ENCODE measurements at regions not wholly inside any gene's neighbourhood (a gene's known extent, or its start where the extent isn't known, plus 50 kb on each side); places are given as distances from the start of the nearest gene placed in this dataset.
A peak's percentile ranks its signal among the peaks of the same experiment; 100 is the strongest.

DNA sequence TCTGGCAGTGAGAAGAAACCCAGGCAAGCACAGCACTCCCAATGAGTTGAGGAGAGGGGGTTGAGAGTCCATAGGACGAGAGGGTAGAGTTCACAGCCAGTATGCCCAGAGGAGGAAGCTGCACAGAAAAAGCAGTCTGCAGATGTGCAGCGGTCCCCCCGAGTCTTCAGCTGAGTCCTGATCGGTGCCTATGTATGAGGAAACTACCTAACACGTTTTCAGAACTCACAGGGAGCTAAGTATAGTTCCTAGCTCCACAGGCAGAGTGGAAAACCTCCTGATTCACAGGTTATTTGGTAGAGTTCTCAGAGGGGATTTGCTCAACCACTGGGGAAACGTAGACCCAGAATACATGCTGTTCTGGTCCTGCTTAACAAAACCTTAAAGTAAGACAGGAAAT, 271.3 kb upstream of the CNTNAP2 start:
- peak overlapping the region; percentile 49 for H3K4me3 ChIP-seq (ENCODE audit: low read length)
- H3K36me3 ChIP-seq (ENCODE audit: control insufficient read depth, low read length) = no peaks in the 10 kb centered on the region
- peaks cover 12% of the 10 kb centered on the region; the same call in 1 of the 2 replicates for H3F3A ChIP-seq (ENCODE audit: control insufficient read depth, insufficient read depth)
- no peak for TF ChIP-seq CTCF (IDR thresholded peaks at IDR 0.05; ENCODE audit: low read depth, low read length, poor library complexity, severe bottlenecking)
- TF ChIP-seq EZH2phosphoT487 (IDR thresholded peaks at IDR 0.05; ENCODE audit: borderline replicate concordance, low read length) = no peak
- H3K9me3 ChIP-seq (ENCODE audit: control insufficient read depth, insufficient read depth, low read length) = no peaks in the 10 kb centered on the region
- peak overlapping the region; percentile 66 for H3K4me2 ChIP-seq (ENCODE audit: low read length)
- no peaks in the 10 kb centered on the region for H3K79me2 ChIP-seq (ENCODE audit: control insufficient read depth, low read length)
- peak overlapping the region; percentile 72 for H3K27ac ChIP-seq (ENCODE audit: low read depth, low read length)
- no peaks in the 10 kb centered on the region for H4K20me1 ChIP-seq (ENCODE audit: control insufficient read depth, insufficient read depth, low read depth, low read length)
- H3K9me2 ChIP-seq (replicated peaks; ENCODE audit: control insufficient read depth, low read length) = no peaks in the 10 kb centered on the region
- no peaks in the 10 kb centered on the region for H3K27me3 ChIP-seq (ENCODE audit: control insufficient read depth, low read length)
- H3K4me1 ChIP-seq (ENCODE audit: control insufficient read depth, low read length) = peaks cover 47% of the 10 kb centered on the region

DNA sequence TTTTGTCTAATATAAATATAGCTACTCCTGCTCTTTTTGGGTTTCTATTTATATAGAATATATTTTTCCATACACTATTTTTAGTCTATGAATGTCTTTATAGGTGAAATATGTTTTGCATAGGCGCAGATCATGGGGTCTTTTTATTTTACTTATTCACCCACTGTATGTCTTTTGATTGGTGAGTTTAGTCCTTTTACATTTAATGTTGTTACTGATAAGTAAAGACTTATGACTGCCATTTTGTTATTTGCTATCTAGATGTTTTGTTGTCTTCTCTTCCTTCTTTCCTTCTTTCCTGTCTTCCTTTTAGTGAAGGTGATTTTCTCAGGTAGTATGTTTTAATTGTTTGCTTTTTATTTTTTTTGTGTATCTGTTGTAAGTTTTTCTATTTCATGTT, 276.8 kb upstream of the CNTNAP2 start:
- no peak overlapping the region for H3K4me3 ChIP-seq (ENCODE audit: low read length)
- H3K79me2 ChIP-seq (ENCODE audit: control insufficient read depth, low read length) = no peaks in the 10 kb centered on the region
- peaks cover 20% of the 10 kb centered on the region for H3K4me1 ChIP-seq (ENCODE audit: control insufficient read depth, low read length)
- no peak overlapping the region for H3K27ac ChIP-seq (ENCODE audit: low read depth, low read length)
- H3K9me3 ChIP-seq (ENCODE audit: control insufficient read depth, insufficient read depth, low read length) = no peaks in the 10 kb centered on the region
- H3K27me3 ChIP-seq (ENCODE audit: control insufficient read depth, low read length) = no peaks in the 10 kb centered on the region
- H3F3A ChIP-seq (ENCODE audit: control insufficient read depth, insufficient read depth) = no peaks in the 10 kb centered on the region
- no peaks in the 10 kb centered on the region for H4K20me1 ChIP-seq (ENCODE audit: control insufficient read depth, insufficient read depth, low read depth, low read length)
- H3K9me2 ChIP-seq (replicated peaks; ENCODE audit: control insufficient read depth, low read length) = no peaks in the 10 kb centered on the region
- H3K4me2 ChIP-seq (ENCODE audit: low read length) = no peak overlapping the region
- H3K36me3 ChIP-seq (ENCODE audit: control insufficient read depth, low read length) = no peaks in the 10 kb centered on the region
- TF ChIP-seq EZH2phosphoT487 (IDR thresholded peaks at IDR 0.05; ENCODE audit: borderline replicate concordance, low read length) (no peak), CTCF (IDR thresholded peaks at IDR 0.05; ENCODE audit: low read depth, low read length, poor library complexity, severe bottlenecking) (no peak)

DNA sequence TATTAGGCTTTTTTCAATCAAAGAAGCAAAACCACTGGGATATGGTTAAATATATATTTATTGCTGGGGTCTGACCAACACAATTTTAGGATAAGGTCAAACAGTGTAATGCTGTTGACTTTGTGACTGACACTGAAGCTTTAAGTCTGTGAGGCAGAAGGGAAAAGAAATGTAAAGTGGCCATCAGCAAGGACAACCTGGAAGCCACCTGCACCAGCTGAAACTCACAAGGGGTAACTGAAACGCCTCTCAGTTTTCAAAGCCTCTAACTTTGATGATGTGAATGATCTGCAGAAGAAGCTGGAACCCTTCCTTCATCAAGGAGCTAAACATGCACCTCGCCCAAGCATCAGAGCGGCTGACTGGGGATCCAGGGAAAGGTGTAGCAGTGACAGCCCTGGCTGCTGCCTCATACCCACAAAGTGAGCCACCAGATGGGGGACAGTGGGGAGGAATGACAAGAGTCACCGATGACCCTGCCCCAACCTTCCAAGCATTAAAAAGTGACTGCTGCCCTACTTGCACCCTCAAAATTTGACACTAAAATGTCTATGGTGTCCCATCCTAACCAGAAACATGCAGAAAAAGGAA, 284.9 kb upstream of the CNTNAP2 start:
- Histone ChIP-seq H3K27me3 (ENCODE audit: control insufficient read depth, low read length) (no peaks in the 10 kb centered on the region), H4K20me1 (ENCODE audit: control insufficient read depth, insufficient read depth, low read depth, low read length) (no peaks in the 10 kb centered on the region), H3K4me1 (ENCODE audit: control insufficient read depth, low read length) (no peaks in the 10 kb centered on the region), H3K79me2 (ENCODE audit: control insufficient read depth, low read length) (no peaks in the 10 kb centered on the region), H3K36me3 (ENCODE audit: control insufficient read depth, low read length) (no peaks in the 10 kb centered on the region), H3K9me2 (replicated peaks; ENCODE audit: control insufficient read depth, low read length) (no peaks in the 10 kb centered on the region), H3K4me2 (ENCODE audit: low read length) (no peak overlapping the region), H3K27ac (ENCODE audit: low read depth, low read length) (no peak overlapping the region), H3F3A (ENCODE audit: control insufficient read depth, insufficient read depth) (no peaks in the 10 kb centered on the region), H3K4me3 (ENCODE audit: low read length) (no peak overlapping the region), H3K9me3 (ENCODE audit: control insufficient read depth, insufficient read depth, low read length) (no peaks in the 10 kb centered on the region)
- TF ChIP-seq CTCF (IDR thresholded peaks at IDR 0.05; ENCODE audit: low read depth, low read length, poor library complexity, severe bottlenecking) (no peak), EZH2phosphoT487 (IDR thresholded peaks at IDR 0.05; ENCODE audit: borderline replicate concordance, low read length) (no peak)
